Glutamatergic neuron (in vitro differentiated cells): ENCODE measurements at regions not wholly inside any gene's neighbourhood (a gene's known extent, or its start where the extent isn't known, plus 50 kb on each side); places are given as distances from the start of the nearest gene placed in this dataset.

Source experiments
- DNase-seq: peaks from one replicate; pipeline ENCODE4 v3.0.0; 2022
- H3K27ac Mint-ChIP-seq: one replicate; pipeline ENCODE4 v1.8.0; 2020; ENCODE audit warnings: mild to moderate bottlenecking, mixed read lengths, inconsistent platforms; ENCODE audit not compliant: unreplicated experiment
- H3K27me3 Mint-ChIP-seq: one replicate; pipeline ENCODE4 v1.8.0; 2020; ENCODE audit warnings: mild to moderate bottlenecking, moderate library complexity, mixed read lengths, inconsistent platforms; ENCODE audit not compliant: unreplicated experiment
- H3K36me3 Mint-ChIP-seq: one replicate; pipeline ENCODE4 v1.8.0; 2020; ENCODE audit warnings: mild to moderate bottlenecking, mixed read lengths, inconsistent platforms; ENCODE audit not compliant: unreplicated experiment
- H3K4me1 Mint-ChIP-seq: one replicate; pipeline ENCODE4 v1.8.0; 2020; ENCODE audit warnings: mild to moderate bottlenecking, low read depth, mixed read lengths, inconsistent platforms; ENCODE audit not compliant: unreplicated experiment
- H3K4me3 Mint-ChIP-seq: one replicate; pipeline ENCODE4 v1.8.0; 2020; ENCODE audit warnings: mild to moderate bottlenecking, mixed read lengths, inconsistent platforms; ENCODE audit not compliant: unreplicated experiment
- H3K9me3 Mint-ChIP-seq: one replicate; pipeline ENCODE4 v1.8.0; 2020; ENCODE audit warnings: mild to moderate bottlenecking, moderate library complexity, mixed read lengths, inconsistent platforms; ENCODE audit not compliant: unreplicated experiment
- TF ChIP-seq, protein P1 (sequence below): fragments of 200-600 bp; sonication (generic); IDR thresholded peaks from one replicate; pipeline ENCODE4 v1.5.0; 2021; ENCODE audit not compliant: partially characterized antibody, unreplicated experiment

DNA sequence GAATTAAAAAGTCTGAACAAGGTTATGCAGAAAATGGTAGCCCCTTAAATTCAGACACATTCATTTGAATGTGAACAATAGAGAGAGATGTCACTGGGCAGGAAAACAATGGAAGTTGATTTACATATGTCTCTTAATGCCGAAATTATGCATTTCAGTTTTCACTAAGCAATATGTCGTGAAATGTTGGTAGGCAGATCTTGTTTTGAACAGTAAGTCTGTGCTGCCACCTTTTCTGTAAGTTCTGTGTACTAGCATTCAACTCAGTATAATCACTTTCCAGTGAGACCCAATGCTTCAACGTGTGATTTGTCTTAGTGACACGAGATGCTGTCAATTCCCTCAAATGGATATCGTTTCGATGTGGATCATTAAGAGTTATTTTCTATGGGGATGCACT is 222.7 kb upstream of the VCX3A start:
- TF ChIP-seq, protein P1, sequence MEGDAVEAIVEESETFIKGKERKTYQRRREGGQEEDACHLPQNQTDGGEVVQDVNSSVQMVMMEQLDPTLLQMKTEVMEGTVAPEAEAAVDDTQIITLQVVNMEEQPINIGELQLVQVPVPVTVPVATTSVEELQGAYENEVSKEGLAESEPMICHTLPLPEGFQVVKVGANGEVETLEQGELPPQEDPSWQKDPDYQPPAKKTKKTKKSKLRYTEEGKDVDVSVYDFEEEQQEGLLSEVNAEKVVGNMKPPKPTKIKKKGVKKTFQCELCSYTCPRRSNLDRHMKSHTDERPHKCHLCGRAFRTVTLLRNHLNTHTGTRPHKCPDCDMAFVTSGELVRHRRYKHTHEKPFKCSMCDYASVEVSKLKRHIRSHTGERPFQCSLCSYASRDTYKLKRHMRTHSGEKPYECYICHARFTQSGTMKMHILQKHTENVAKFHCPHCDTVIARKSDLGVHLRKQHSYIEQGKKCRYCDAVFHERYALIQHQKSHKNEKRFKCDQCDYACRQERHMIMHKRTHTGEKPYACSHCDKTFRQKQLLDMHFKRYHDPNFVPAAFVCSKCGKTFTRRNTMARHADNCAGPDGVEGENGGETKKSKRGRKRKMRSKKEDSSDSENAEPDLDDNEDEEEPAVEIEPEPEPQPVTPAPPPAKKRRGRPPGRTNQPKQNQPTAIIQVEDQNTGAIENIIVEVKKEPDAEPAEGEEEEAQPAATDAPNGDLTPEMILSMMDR = no peak
- H3K27ac Mint-ChIP-seq = no peak overlapping the region
- H3K4me1 Mint-ChIP-seq = no peaks in the 10 kb centered on the region
- H3K27me3 Mint-ChIP-seq = no peaks in the 10 kb centered on the region
- no peaks in the 10 kb centered on the region for H3K36me3 Mint-ChIP-seq
- no peak overlapping the region for H3K4me3 Mint-ChIP-seq
- H3K9me3 Mint-ChIP-seq = no peaks in the 10 kb centered on the region
- no peak for DNase-seq

DNA sequence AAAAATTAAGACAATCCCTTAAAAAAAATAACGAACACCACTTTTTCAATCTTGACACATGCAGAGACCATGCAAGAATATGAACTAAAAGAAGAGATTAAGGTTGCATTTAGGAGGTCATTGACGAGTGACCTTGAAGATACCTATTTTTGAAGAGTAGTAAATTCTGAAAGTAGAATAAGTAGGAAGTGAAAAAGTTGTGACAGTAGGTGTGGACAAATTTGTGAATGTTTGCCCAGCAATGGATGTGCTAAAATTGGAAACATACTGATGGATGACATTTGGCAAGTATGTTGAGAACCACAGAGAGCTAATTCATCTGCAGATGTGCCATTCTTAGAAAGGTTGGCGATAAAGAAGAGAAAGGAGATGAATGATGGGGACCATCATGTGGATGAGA is 213.7 kb upstream of the VCX3A start:
- TF ChIP-seq, protein P1 = no peak
- Mint-ChIP-seq H3K9me3 (no peaks in the 10 kb centered on the region), H3K27ac (no peak overlapping the region), H3K27me3 (no peaks in the 10 kb centered on the region), H3K36me3 (no peaks in the 10 kb centered on the region), H3K4me3 (no peak overlapping the region), H3K4me1 (no peaks in the 10 kb centered on the region)
- no peak for DNase-seq

GRCh38 chrX:6738518-6739470 is 203.9 kb upstream of the VCX3A start:
- DNase-seq = no peak

DNA sequence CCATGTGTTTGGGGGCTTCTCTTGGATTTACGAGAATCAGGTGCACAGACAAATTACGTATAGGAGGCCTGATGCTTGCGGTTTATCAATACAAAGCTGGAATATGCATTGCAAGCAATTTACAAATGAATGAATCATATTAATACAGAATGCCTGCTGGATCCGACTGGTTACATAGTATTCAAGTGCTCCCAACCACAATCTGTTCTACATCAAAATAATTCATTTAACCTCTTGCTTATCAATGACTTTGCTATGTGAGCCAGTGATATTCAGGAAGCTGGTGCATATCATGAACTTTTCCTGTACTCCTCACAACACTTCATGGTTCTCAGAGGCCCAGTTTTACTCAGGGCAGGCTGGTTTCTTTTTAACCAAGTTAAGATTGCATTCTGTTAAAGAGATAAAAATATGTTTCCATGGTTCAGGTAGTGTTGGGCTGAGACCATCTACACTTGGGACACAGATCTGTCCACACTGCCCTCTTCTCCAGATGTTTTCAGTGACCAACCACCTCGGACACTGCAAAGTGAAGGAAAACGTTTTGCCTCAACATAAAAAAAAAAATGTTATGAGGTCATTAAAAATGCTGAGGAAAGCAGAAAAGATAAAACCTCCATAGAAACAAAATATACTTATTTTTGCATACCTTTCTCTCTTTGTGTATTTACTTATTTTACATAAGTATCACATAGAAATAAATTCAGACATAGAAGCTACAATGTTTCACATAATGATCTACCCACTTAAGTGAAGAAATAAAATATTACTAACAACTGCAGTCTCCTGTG is 200.1 kb upstream of the VCX3A start:
- TF ChIP-seq, protein P1 = no peak
- DNase-seq = no peak
- Mint-ChIP-seq H3K9me3 (no peaks in the 10 kb centered on the region), H3K27ac (no peak overlapping the region), H3K4me1 (no peaks in the 10 kb centered on the region), H3K4me3 (no peak overlapping the region), H3K36me3 (no peaks in the 10 kb centered on the region), H3K27me3 (no peaks in the 10 kb centered on the region)

More at GRCh38 chrX:6738518-6739470, 203.9 kb upstream of the VCX3A start:
- Mint-ChIP-seq H3K4me3 (no peak overlapping the region), H3K27me3 (no peaks in the 10 kb centered on the region), H3K9me3 (no peaks in the 10 kb centered on the region), H3K27ac (no peak overlapping the region), H3K36me3 (no peaks in the 10 kb centered on the region), H3K4me1 (no peaks in the 10 kb centered on the region)
- TF ChIP-seq, protein P1 = no peak

GRCh38 chrX:6732101-6732500 is 197.2 kb upstream of the VCX3A start:
- DNase-seq = no peak
- TF ChIP-seq, protein P1 = no peak
- Mint-ChIP-seq H3K36me3 (no peaks in the 10 kb centered on the region), H3K4me1 (no peaks in the 10 kb centered on the region), H3K9me3 (peaks cover 1% of the 10 kb centered on the region), H3K4me3 (no peak overlapping the region), H3K27ac (no peak overlapping the region), H3K27me3 (no peaks in the 10 kb centered on the region)
